GM12874 (cell line): ENCODE measurements at regions not wholly inside any gene's neighbourhood (a gene's known extent, or its start where the extent isn't known, plus 50 kb on each side); places are given as distances from the start of the nearest gene placed in this dataset.

Experiments used
- TF ChIP-seq, protein P1 (sequence below): IDR thresholded peaks from 2 replicates; pipeline ENCODE4 v1.5.1; 2011; ENCODE audit warnings: low read depth, mild to moderate bottlenecking, control low read depth, low read length, moderate library complexity; ENCODE audit not compliant: insufficient read depth

DNA sequence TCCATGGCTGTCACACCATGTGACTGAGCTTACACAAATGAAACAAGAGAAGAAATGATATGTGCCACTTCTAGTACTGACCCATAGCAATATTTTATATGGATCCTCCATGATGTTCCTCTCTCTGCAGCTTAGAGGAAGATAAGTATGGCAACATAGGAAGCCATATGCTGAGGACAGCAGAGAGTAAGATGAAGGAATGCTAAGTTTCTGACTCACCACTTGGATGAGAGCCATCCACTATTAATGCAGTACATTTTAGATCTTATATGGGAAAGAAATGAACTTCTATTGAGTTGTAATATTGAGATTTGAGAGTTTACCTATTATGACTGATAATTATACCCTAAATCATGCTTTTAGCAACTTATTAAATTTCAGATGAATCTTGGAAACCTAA, 386.9 kb upstream of the MAOA start:
- TF ChIP-seq, protein P1, sequence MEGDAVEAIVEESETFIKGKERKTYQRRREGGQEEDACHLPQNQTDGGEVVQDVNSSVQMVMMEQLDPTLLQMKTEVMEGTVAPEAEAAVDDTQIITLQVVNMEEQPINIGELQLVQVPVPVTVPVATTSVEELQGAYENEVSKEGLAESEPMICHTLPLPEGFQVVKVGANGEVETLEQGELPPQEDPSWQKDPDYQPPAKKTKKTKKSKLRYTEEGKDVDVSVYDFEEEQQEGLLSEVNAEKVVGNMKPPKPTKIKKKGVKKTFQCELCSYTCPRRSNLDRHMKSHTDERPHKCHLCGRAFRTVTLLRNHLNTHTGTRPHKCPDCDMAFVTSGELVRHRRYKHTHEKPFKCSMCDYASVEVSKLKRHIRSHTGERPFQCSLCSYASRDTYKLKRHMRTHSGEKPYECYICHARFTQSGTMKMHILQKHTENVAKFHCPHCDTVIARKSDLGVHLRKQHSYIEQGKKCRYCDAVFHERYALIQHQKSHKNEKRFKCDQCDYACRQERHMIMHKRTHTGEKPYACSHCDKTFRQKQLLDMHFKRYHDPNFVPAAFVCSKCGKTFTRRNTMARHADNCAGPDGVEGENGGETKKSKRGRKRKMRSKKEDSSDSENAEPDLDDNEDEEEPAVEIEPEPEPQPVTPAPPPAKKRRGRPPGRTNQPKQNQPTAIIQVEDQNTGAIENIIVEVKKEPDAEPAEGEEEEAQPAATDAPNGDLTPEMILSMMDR, result no peak

DNA sequence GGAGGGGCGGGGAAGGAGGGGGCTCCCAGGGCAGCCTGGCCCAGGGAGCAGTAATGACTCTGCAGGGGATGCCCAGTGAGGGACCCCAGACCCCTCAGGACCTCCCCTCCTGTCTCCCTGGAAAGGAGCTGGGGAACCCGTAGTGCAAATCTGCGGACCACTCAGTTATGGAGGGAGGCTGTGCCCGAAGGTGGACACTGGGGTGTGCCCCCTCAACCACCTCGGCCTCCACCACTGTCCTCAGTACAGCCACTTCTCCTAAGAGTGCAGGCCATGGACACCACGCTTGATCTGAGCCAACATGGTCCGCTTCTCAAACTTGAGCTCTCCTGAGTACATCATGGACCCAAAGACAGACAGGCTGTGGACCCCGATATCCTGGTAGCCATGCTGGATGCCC, 378.2 kb upstream of the MAOA start:
- TF ChIP-seq, protein P1, result no peak

DNA sequence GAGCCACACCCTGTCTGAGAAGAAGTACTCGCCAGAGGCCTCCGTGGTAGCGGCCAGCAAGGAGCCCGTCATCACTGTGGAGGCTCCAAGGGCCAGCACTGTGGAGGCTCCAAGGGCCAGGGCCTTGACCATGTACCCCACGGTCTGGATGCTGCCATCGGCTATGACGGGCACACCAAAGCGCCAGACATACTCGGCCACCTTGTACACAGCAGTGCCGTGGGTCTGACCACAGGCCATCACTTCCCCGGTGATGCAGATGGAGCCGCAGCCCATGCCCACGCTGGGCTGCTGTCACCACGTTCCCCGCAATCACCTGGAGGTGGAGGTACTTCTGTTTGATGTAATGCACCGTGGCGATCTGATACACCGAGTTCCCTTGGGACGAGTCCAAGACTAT, 377.7 kb upstream of the MAOA start:
- TF ChIP-seq, protein P1, result no peak

GRCh38 chrX:43279341-43279808, 376.7 kb upstream of the MAOA start:
- TF ChIP-seq, protein P1, result no peak

DNA sequence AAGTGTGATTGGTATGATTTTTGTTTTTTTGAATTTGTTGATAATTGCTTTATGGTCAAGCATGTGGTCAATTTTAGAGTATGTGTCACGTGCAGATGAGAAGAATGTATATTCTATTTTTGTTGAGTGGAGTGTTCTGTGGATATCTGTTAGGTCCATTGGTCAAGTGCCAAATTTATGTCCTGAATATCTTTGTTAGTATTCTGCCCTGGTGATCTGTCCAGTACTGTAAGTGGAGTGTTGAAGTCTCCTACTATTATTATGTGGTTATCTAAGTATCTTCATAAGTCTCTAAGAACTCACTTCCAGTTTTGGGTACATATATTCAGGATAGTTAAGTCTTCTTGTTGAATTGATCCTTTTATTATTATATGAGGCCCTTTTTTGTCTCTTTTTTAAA, 372.9 kb upstream of the MAOA start:
- TF ChIP-seq, protein P1, result no peak

DNA sequence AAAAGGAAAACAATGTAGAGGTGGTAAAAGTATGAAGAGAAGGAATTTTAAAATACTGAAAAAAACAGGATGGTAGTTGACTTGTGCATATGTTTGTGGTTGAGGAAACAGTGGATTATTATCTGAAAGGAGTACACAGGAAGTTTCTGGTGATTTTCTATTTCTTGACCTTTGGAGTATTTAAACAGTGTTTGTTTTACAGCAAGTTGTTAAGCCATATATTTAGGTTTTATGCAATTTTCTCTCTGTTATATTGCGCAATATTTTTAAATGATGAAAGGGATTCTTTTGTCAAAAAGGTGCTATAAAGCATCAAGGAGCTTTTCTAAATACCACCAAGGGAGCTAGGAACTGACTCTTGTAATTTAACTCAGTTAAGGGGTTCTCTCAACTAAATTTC, 343.1 kb upstream of the MAOA start:
- TF ChIP-seq, protein P1, result no peak

GRCh38 chrX:43314525-43314924, 341.6 kb upstream of the MAOA start:
- TF ChIP-seq, protein P1, result no peak

DNA sequence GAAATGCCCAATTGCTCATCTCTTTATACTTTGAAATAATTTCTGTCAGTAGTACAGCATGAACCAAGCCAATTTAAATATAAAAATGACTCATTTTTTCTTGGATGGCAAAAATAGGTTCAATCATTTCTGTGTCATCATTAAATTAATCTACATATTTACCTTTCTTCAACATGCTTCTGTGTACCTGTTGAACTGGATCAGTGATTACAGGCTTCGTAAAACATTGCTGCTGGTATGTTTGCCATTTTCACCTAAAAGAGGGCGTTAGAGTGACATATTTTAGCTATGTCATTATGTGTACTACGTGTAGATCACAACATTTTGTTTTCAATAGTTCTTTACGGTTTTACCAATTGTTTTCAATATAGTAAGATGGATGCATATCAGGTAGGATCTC, 340.5 kb upstream of the MAOA start:
- TF ChIP-seq, protein P1, result no peak
